Left renal cortex interstitium (tissue), 4 donors: ENCODE measurements at regions not wholly inside any gene's neighbourhood (a gene's known extent, or its start where the extent isn't known, plus 50 kb on each side); places are given as distances from the start of the nearest gene placed in this dataset.

ENCODE experiments used
- DNase-seq, 4 donors: peaks; one replicate each; pipeline ENCODE4 v3.0.0-alpha.2; 2013; ENCODE audit warnings: low read depth in 4 of 4, low spot score in 2 of 4, missing footprints in 1 of 4

GRCh38 chr13:39961036-39961435 lies 305.6 kb downstream of the COG6 start:
- DNase-seq, result no peak

- no peak for DNase-seq
Measured at GRCh38 chr13:39963612-39964011, 308.1 kb downstream of the COG6 start.

- no peak for DNase-seq
Measured at GRCh38 chr13:39965309-39965708, 309.8 kb downstream of the COG6 start.

- DNase-seq, result no peak
Measured at GRCh38 chr13:39967199-39967959, 311.9 kb downstream of the COG6 start.

- DNase-seq, result no peak
Measured at GRCh38 chr13:39968646-39969475, 313.4 kb downstream of the COG6 start.

GRCh38 chr13:39970177-39970846 lies 314.9 kb downstream of the COG6 start:
- no peak for DNase-seq

- DNase-seq, result no peak
Measured at GRCh38 chr13:39971526-39971925, 316.1 kb downstream of the COG6 start.

- no peak for DNase-seq
Measured at GRCh38 chr13:39976481-39976880, 321.0 kb downstream of the COG6 start.

GRCh38 chr13:39981056-39981455 lies 325.6 kb downstream of the COG6 start:
- no peak for DNase-seq

- no peak for DNase-seq
Measured at GRCh38 chr13:39982745-39983144, 327.3 kb downstream of the COG6 start.

GRCh38 chr13:39985071-39985470 lies 329.6 kb downstream of the COG6 start:
- DNase-seq, result no peak

- DNase-seq, result no peak
Measured at GRCh38 chr13:39988351-39988750, 332.9 kb downstream of the COG6 start.

GRCh38 chr13:39998166-39998565 lies 342.7 kb downstream of the COG6 start:
- DNase-seq, result no peak

GRCh38 chr13:40002016-40002415 lies 346.6 kb downstream of the COG6 start:
- DNase-seq, result no peak

GRCh38 chr13:40013554-40013953 lies 358.1 kb downstream of the COG6 start:
- no peak for DNase-seq

GRCh38 chr13:40016953-40017660 lies 361.6 kb downstream of the COG6 start:
- DNase-seq, result no peak

- no peak for DNase-seq
Measured at GRCh38 chr13:40017662-40018262, 362.3 kb downstream of the COG6 start.

- DNase-seq, result no peak
Measured at GRCh38 chr13:40023595-40024203, 368.2 kb downstream of the COG6 start.

- DNase-seq, result no peak
Measured at GRCh38 chr13:40024204-40024966, 368.9 kb downstream of the COG6 start.
